Stimulated activated CD8-positive, alpha-beta memory T cell treated with anti-CD3 and anti-CD28 coated beads, Interleukin-7, amount 100 ng/mL, for 1 hour (primary cell): ENCODE measurements at regions not wholly inside any gene's neighbourhood (a gene's known extent, or its start where the extent isn't known, plus 50 kb on each side); places are given as distances from the start of the nearest gene placed in this dataset.

Source experiments
- DNase-seq, 2 donors: peaks; one replicate each; pipeline ENCODE4 v3.0.0-alpha.2; 2020; ENCODE audit warnings: low read depth in 2 of 2

GRCh38 chr5:8239198-8239597 lies 370.2 kb downstream of the MTRR start:
- no peak for DNase-seq

- no peak for DNase-seq
These were observed 370.7 kb downstream of the MTRR start for GRCh38 chr5:8239646-8240045.

- no peak for DNase-seq
These were observed 372.1 kb downstream of the MTRR start for GRCh38 chr5:8241076-8241475.

GRCh38 chr5:8241558-8241957 lies 372.6 kb downstream of the MTRR start:
- no peak for DNase-seq

GRCh38 chr5:8247049-8247899 lies 378.3 kb downstream of the MTRR start:
- DNase-seq = no peak

GRCh38 chr5:8253376-8253775 lies 384.4 kb downstream of the MTRR start:
- DNase-seq = no peak

GRCh38 chr5:8254674-8255073 lies 385.7 kb downstream of the MTRR start:
- no peak for DNase-seq

GRCh38 chr5:8258801-8259200 lies 389.9 kb downstream of the MTRR start:
- no peak for DNase-seq

- no peak for DNase-seq
These were observed 401.3 kb downstream of the MTRR start for GRCh38 chr5:8270246-8270645.

GRCh38 chr5:8280711-8281363 lies 411.9 kb downstream of the MTRR start:
- no peak for DNase-seq

GRCh38 chr5:8288334-8288733 lies 419.4 kb downstream of the MTRR start:
- no peak for DNase-seq

GRCh38 chr5:8288897-8289516 lies 420.1 kb downstream of the MTRR start:
- DNase-seq = no peak

- DNase-seq = no peak
These were observed 420.8 kb downstream of the MTRR start for GRCh38 chr5:8289779-8290178.

GRCh38 chr5:8290721-8291120 lies 421.8 kb downstream of the MTRR start:
- DNase-seq = no peak

- no peak for DNase-seq
These were observed 422.7 kb downstream of the MTRR start for GRCh38 chr5:8291641-8292040.

- no peak for DNase-seq
These were observed 426.2 kb downstream of the MTRR start for GRCh38 chr5:8295141-8295540.

- no peak for DNase-seq
These were observed 430.8 kb downstream of the MTRR start for GRCh38 chr5:8299716-8300115.

- no peak for DNase-seq
These were observed 435.4 kb downstream of the MTRR start for GRCh38 chr5:8304341-8304740.

GRCh38 chr5:8306288-8306896 lies 437.4 kb downstream of the MTRR start:
- DNase-seq = no peak

GRCh38 chr5:8314965-8315364 lies 446.0 kb downstream of the MTRR start:
- DNase-seq = no peak

GRCh38 chr5:8316608-8317280 lies 447.8 kb downstream of the MTRR start:
- no peak for DNase-seq

- no peak for DNase-seq
These were observed 448.4 kb downstream of the MTRR start for GRCh38 chr5:8317335-8317734.
